ENCODE measurements at regions not wholly inside any gene's neighbourhood (a gene's known extent, or its start where the extent isn't known, plus 50 kb on each side); places are given as distances from the start of the nearest gene placed in this dataset.

DNA sequence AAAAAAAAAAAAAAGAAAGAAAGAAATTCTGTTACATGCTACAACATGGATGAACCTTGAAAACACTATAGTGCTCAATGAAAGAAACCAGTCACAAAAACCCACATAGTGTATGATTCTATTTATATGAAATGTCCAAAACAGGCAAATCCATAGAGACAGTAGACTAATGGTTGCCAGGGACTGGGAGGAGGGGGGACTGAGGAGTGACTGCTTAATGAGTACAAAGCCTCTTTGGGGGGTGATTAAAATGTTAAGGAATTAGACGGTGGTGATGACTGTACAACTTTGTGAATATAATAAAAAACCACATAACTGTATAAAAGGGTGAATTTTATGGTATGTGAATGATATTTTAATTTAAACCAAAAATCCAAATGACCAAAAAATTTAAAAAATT is 116.0 kb upstream of the GUCA2B start:
- Histone ChIP-seq H2AFZ (ENCODE audit: insufficient read depth, low read depth, low read length, poor library complexity, severe bottlenecking) (no peak overlapping the region), H4K20me1 (ENCODE audit: insufficient read depth, low read length) (no peaks in the 10 kb centered on the region), H3K36me3 (replicated peaks in 1 of 2; ENCODE audit: control insufficient read depth in 1 of 2, insufficient read depth in 2 of 2, low read length in 2 of 2) (no peaks in the 10 kb centered on the region), H3K9me3 (replicated peaks in 1 of 2; ENCODE audit: control insufficient read depth in 1 of 2, insufficient read depth in 1 of 2, low read length in 2 of 2) (no peaks in the 10 kb centered on the region), H3K4me1 (ENCODE audit: control insufficient read depth in 1 of 2, insufficient read depth in 2 of 2, low read length in 2 of 2) (peaks cover 15 to 20% of the 10 kb centered on the region in 2 donors), H3K79me2 (ENCODE audit: insufficient read depth, low read length) (no peaks in the 10 kb centered on the region), H3K4me2 (replicated peaks; ENCODE audit: extremely low read depth, low read length, poor library complexity, severe bottlenecking) (no peak overlapping the region), H3K27ac (ENCODE audit: low read depth in 1 of 2, low read length in 2 of 2) (no peak overlapping the region), H3K27me3 (ENCODE audit: control insufficient read depth in 2 of 2, insufficient read depth in 2 of 2, low read length in 2 of 2) (peaks cover 0 to 8% of the 10 kb centered on the region in 2 donors), H3K4me3 (replicated peaks in 1 of 3; ENCODE audit: low read depth in 2 of 3, low read length in 3 of 3) (no peak overlapping the region), H3K9ac (ENCODE audit: insufficient read depth, low read length, poor library complexity, severe bottlenecking) (no peak overlapping the region)
- H3K9me3 Mint-ChIP-seq: no peaks in the 10 kb centered on the region
- DNase-seq: no peak
- no CpG with 5 or more reads among the region's 1 CpG for WGBS (ENCODE audit: insufficient coverage)
- peaks cover 7 to 12% (median 8%) of the 10 kb centered on the region in 3 donors for H3K27me3 Mint-ChIP-seq (ENCODE audit: low read depth in 3 of 3)
- peaks cover 0 to 2% of the 10 kb centered on the region in 2 donors for H3K36me3 Mint-ChIP-seq
- intact Hi-C loops (cut with micrococcal nuclease): loop anchor here (10.0 kb wide), 2 partner anchors 202 to 232 kb away; no protein-coding TSS in a partner anchor
- H3K27ac Mint-ChIP-seq: no peak overlapping the region
- peaks cover 13% of the 10 kb centered on the region for H3K4me1 Mint-ChIP-seq
- TF ChIP-seq, protein P1, sequence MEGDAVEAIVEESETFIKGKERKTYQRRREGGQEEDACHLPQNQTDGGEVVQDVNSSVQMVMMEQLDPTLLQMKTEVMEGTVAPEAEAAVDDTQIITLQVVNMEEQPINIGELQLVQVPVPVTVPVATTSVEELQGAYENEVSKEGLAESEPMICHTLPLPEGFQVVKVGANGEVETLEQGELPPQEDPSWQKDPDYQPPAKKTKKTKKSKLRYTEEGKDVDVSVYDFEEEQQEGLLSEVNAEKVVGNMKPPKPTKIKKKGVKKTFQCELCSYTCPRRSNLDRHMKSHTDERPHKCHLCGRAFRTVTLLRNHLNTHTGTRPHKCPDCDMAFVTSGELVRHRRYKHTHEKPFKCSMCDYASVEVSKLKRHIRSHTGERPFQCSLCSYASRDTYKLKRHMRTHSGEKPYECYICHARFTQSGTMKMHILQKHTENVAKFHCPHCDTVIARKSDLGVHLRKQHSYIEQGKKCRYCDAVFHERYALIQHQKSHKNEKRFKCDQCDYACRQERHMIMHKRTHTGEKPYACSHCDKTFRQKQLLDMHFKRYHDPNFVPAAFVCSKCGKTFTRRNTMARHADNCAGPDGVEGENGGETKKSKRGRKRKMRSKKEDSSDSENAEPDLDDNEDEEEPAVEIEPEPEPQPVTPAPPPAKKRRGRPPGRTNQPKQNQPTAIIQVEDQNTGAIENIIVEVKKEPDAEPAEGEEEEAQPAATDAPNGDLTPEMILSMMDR (IDR thresholded peaks at IDR 0.05): no peak
- H3K4me3 Mint-ChIP-seq: no peak overlapping the region

DNA sequence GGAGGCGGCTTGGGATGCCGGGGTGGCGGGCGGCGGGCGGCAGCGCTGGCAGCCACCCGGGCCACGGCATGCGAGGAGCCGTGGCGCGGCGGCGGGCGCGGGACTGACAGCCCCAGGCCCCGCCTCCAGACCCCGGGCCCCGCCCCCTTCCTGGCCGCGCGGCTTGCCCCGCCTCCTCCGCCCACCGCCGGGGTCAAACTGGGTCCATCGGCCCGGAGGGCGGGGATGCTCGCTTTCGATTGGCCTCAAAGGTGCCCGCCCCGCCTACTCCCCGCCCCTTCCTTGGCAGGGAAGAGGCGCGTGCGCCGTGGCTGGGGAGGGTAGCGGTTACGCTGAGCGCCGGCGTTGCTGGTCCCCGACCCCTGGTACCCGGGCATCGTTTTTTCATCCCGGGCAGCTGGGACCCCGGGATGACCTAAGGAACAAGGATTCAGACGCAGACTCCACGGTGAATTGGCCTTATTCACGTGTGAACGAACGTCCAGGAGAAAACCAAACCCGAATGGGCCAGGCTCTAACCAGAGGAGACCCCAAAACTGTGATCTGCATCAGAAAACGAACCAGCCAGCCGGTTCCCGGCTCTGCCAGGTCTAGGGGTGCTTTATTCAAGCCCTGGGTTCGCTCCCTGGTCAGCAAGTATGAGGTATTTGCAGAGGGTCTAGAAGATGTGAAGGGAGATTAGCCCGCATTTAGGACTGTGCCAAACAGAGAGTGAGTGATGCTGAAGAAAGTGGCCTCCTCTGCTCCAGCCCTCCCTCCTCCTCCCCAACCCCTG is 117.2 kb upstream of the GUCA2B start:
- TF ChIP-seq, protein P1 (IDR thresholded peaks at IDR 0.05): no peak
- peaks cover 7 to 12% (median 9%) of the 10 kb centered on the region in 3 donors for H3K27me3 Mint-ChIP-seq (ENCODE audit: low read depth in 3 of 3)
- Histone ChIP-seq H3K9me3 (replicated peaks in 1 of 2; ENCODE audit: control insufficient read depth in 1 of 2, insufficient read depth in 1 of 2, low read length in 2 of 2) (no peaks in the 10 kb centered on the region), H4K20me1 (ENCODE audit: insufficient read depth, low read length) (no peaks in the 10 kb centered on the region), H3K79me2 (ENCODE audit: insufficient read depth, low read length) (no peaks in the 10 kb centered on the region), H3K27me3 (ENCODE audit: control insufficient read depth in 2 of 2, insufficient read depth in 2 of 2, low read length in 2 of 2) (peaks cover 0 to 8% of the 10 kb centered on the region in 2 donors), H3K4me1 (ENCODE audit: control insufficient read depth in 1 of 2, insufficient read depth in 2 of 2, low read length in 2 of 2) (peaks cover 15 to 20% of the 10 kb centered on the region in 2 donors), H3K27ac (ENCODE audit: low read depth in 1 of 2, low read length in 2 of 2) (no peak overlapping the region), H3K36me3 (replicated peaks in 1 of 2; ENCODE audit: control insufficient read depth in 1 of 2, insufficient read depth in 2 of 2, low read length in 2 of 2) (no peaks in the 10 kb centered on the region), H3K4me2 (replicated peaks; ENCODE audit: extremely low read depth, low read length, poor library complexity, severe bottlenecking) (peak overlapping the region; percentile 98), H3K4me3 (replicated peaks in 1 of 3; ENCODE audit: low read depth in 2 of 3, low read length in 3 of 3) (peak overlapping the region; percentile 52 to 88 (median 52)), H3K9ac (ENCODE audit: insufficient read depth, low read length, poor library complexity, severe bottlenecking) (peak overlapping the region; percentile 69), H2AFZ (ENCODE audit: insufficient read depth, low read depth, low read length, poor library complexity, severe bottlenecking) (peak overlapping the region; percentile 92)
- H3K4me1 Mint-ChIP-seq: peaks cover 16% of the 10 kb centered on the region
- H3K4me3 Mint-ChIP-seq: peak overlapping the region; percentile 75 to 89
- H3K27ac Mint-ChIP-seq: no peak overlapping the region
- peaks cover 0 to 2% of the 10 kb centered on the region in 2 donors for H3K36me3 Mint-ChIP-seq
- DNase-seq: peak; percentile 90 to 93 (median 92)
- intact Hi-C loops (cut with micrococcal nuclease): loop anchor here (10.0 kb wide), 2 partner anchors 201 to 231 kb away; no protein-coding TSS in a partner anchor
- 1% methylated on average over 52 of the region's 60 CpGs for WGBS (ENCODE audit: insufficient coverage)
- H3K9me3 Mint-ChIP-seq: peaks cover 0 to 2% (median 0%) of the 10 kb centered on the region in 7 donors

Data from CD14-positive monocyte (primary cell).